Endothelial cell of umbilical vein (primary cell): ENCODE measurements at regions not wholly inside any gene's neighbourhood (a gene's known extent, or its start where the extent isn't known, plus 50 kb on each side); places are given as distances from the start of the nearest gene placed in this dataset.

Source experiments
- CTCF ChIP-seq, 2 donors: IDR thresholded peaks; 1 replicate in 1 of 2; 2 replicates in 1 of 2; pipeline ENCODE4 v1.5.1; 2011; ENCODE audit warnings: low read length in 2 of 2, mild to moderate bottlenecking in 2 of 2, moderate library complexity in 2 of 2, control low read depth in 1 of 2, inconsistent platforms in 1 of 2, low read depth in 1 of 2; ENCODE audit not compliant: insufficient read depth in 1 of 2; ENCODE audit errors: extremely low read depth in 1 of 2
- EZH2 ChIP-seq: IDR thresholded peaks from 2 replicates; pipeline ENCODE4 v1.6.1; 2012; ENCODE audit warnings: borderline replicate concordance, low read depth, mild to moderate bottlenecking, moderate library complexity, low read length, inconsistent platforms; ENCODE audit not compliant: severe bottlenecking
- FOS ChIP-seq: IDR thresholded peaks from 2 replicates; pipeline ENCODE4 v1.6.1; 2011; ENCODE audit warnings: mild to moderate bottlenecking, low read length, moderate library complexity, borderline replicate concordance; ENCODE audit not compliant: insufficient read depth
- GATA2 ChIP-seq: IDR thresholded peaks from 2 replicates; pipeline ENCODE4 v1.7.0; 2011; ENCODE audit warnings: low read depth, mild to moderate bottlenecking, moderate library complexity, mixed read lengths, low read length; ENCODE audit not compliant: insufficient read length, insufficient read depth
- JUN ChIP-seq: IDR thresholded peaks from 2 replicates; pipeline ENCODE4 v1.6.1; 2011; ENCODE audit warnings: borderline replicate concordance, low read depth; ENCODE audit not compliant: insufficient read length, insufficient read depth
- MAX ChIP-seq: IDR thresholded peaks from 2 replicates; pipeline ENCODE4 v1.6.1; 2011; ENCODE audit not compliant: insufficient read depth, insufficient read length
- MYC ChIP-seq: IDR thresholded peaks from one replicate; pipeline ENCODE4 v1.6.1; 2011; ENCODE audit warnings: mild to moderate bottlenecking, low read depth, low read length
- POLR2A ChIP-seq: IDR thresholded peaks from 2 replicates; pipeline ENCODE4 v1.6.1; 2012; ENCODE audit warnings: low read depth, mild to moderate bottlenecking, control low read depth, low read length
- POLR2AphosphoS5 ChIP-seq: IDR thresholded peaks from 2 replicates; pipeline ENCODE4 v1.6.1; 2012; ENCODE audit warnings: low read depth, mild to moderate bottlenecking, control low read depth, low read length, moderate library complexity; ENCODE audit not compliant: insufficient read depth

- TF ChIP-seq CTCF (IDR thresholded peaks at IDR 0.05; ENCODE audit: extremely low read depth in 1 of 2, insufficient read depth in 1 of 2, low read depth in 1 of 2, low read length in 2 of 2), result no peak
- TF ChIP-seq POLR2AphosphoS5, result no peak
- TF ChIP-seq POLR2A, result no peak
- TF ChIP-seq MAX, result no peak
- no peak for TF ChIP-seq MYC
- no peak for TF ChIP-seq EZH2
- no peak for TF ChIP-seq FOS
- no peak for TF ChIP-seq JUN
- no peak for TF ChIP-seq GATA2
Observed at GRCh38 chr5:96520345-96520744, 87.3 kb upstream of the PCSK1 start.
